ENCODE measurements at regions not wholly inside any gene's neighbourhood (a gene's known extent, or its start where the extent isn't known, plus 50 kb on each side); places are given as distances from the start of the nearest gene placed in this dataset.

GRCh38 chr5:116655431-116655830 is 80.8 kb upstream of the SEMA6A start:
- Histone ChIP-seq H3K79me2 (ENCODE audit: control insufficient read depth, insufficient read depth, low read length) (no peaks in the 10 kb centered on the region), H3K4me1 (ENCODE audit: control insufficient read depth, extremely low read depth, insufficient read depth, low read length) (no peaks in the 10 kb centered on the region), H3K36me3 (ENCODE audit: control insufficient read depth in 2 of 2, extremely low read depth in 1 of 2, insufficient read depth in 2 of 2, low read length in 2 of 2) (no peaks in the 10 kb centered on the region), H3K9ac (replicated peaks; ENCODE audit: extremely low read depth, insufficient read depth, low read length) (no peak overlapping the region), H3K9me3 (replicated peaks; ENCODE audit: control insufficient read depth, insufficient read depth, low read length) (no peaks in the 10 kb centered on the region), H4K20me1 (replicated peaks; ENCODE audit: control insufficient read depth, extremely low read depth, insufficient read depth, low read length) (no peaks in the 10 kb centered on the region), H3K27me3 (ENCODE audit: control insufficient read depth in 2 of 2, insufficient read depth in 2 of 2, low read length in 2 of 2) (no peaks in the 10 kb centered on the region), H3K4me2 (ENCODE audit: insufficient read depth, low read length) (no peak overlapping the region), H3K4me3 (replicated peaks in 1 of 3; ENCODE audit: insufficient read depth in 1 of 3, low read depth in 1 of 3, low read length in 3 of 3) (no peak overlapping the region), H3K27ac (ENCODE audit: insufficient read depth, low read depth, low read length) (no peak overlapping the region), H3K9me1 (replicated peaks; ENCODE audit: control insufficient read depth, extremely low read depth, insufficient read depth, low read length) (no peaks in the 10 kb centered on the region), H2AFZ (ENCODE audit: low read depth, low read length) (no peak overlapping the region)
- no peak for DNase-seq (ENCODE audit: low read depth, low spot score)
- BruUV-seq (replicated peaks): no TSS peak
- TF ChIP-seq POLR2AphosphoS5 (IDR thresholded peaks at IDR 0.05; ENCODE audit: insufficient read depth, low read depth, low read length): no peak
- no peak for TF ChIP-seq CTCF (IDR thresholded peaks at IDR 0.05; ENCODE audit: extremely low read depth in 1 of 2, insufficient read depth in 1 of 2, low read depth in 1 of 2, low read length in 2 of 2)
- no peak for TF ChIP-seq JUN (IDR thresholded peaks at IDR 0.05; ENCODE audit: borderline replicate concordance, insufficient read depth, insufficient read length, low read depth)
- TF ChIP-seq EZH2 (IDR thresholded peaks at IDR 0.05; ENCODE audit: borderline replicate concordance, low read depth, low read length, severe bottlenecking): no peak
- no peak for TF ChIP-seq FOS (IDR thresholded peaks at IDR 0.05; ENCODE audit: borderline replicate concordance, insufficient read depth, low read length)
- TF ChIP-seq GATA2 (IDR thresholded peaks at IDR 0.05; ENCODE audit: insufficient read depth, insufficient read length, low read depth, low read length): no peak
- no peak for TF ChIP-seq MAX (IDR thresholded peaks at IDR 0.05; ENCODE audit: insufficient read depth, insufficient read length)
- no peak for TF ChIP-seq POLR2A (IDR thresholded peaks at IDR 0.05; ENCODE audit: low read depth, low read length)
- no peak for TF ChIP-seq MYC (IDR thresholded peaks at IDR 0.05; ENCODE audit: low read depth, low read length)
- dilution Hi-C loops (cut with MboI; ENCODE audit: extremely low pct_ligation_motif_present, low sequenced_read_pairs): no loop called here
- intact Hi-C loops (cut with micrococcal nuclease): no loop called here
- no peak for FAIRE-seq
- ChIA-PET CTCF (interaction anchor here (1.0 kb wide), 1 partner anchor 12 kb away, joined by 3 read pairs; no protein-coding TSS in a partner anchor), POLR2A (no interaction called here)
